ENCODE measurements at regions not wholly inside any gene's neighbourhood (a gene's known extent, or its start where the extent isn't known, plus 50 kb on each side); places are given as distances from the start of the nearest gene placed in this dataset.

DNA sequence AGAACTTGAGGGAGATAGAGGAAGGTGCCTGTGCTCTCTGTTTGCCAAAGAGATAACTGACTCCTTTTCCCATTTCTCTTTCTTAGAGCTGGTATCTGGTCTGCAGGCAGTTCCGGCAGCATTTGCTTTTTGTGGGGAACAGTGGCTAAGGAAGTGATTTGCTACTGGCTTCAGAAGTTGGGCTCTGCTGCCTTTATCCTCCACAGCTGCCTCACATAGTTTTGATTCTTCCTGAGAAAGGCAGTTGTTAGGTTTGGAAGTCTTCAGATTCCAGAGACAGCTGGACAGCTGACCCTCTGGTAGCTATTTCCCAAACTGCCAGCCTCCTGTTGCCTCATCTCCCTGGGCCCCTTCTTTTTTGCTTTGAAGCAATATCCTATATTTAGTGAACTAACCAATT lies 62.6 kb upstream of the MACF1 start:
- no peaks in the 10 kb centered on the region for H3K36me3 ChIP-seq
- ATAC-seq (peak in 2 of 4 donors; percentile 47 to 61), DNase-seq (no peak)
- H3K27me3 ChIP-seq: no peaks in the 10 kb centered on the region
- H3K27ac ChIP-seq: peak overlapping the region in 2 of 12 donors; percentile 32 to 59
- H3K4me3 ChIP-seq: no peak overlapping the region
- H3K4me1 ChIP-seq: peaks cover 0 to 39% (median 23%) of the 10 kb centered on the region in 12 donors
- 38 to 68% (median 55%) methylated on average over 1 of the region's 1 CpG for WGBS, 4 donors
- intact Hi-C loops (cut with DNase I): loop anchor here in 2 of 10 donors (5.0 kb wide), 2 partner anchors 35 to 40 kb away; no protein-coding TSS in a partner anchor
- H3K9me3 ChIP-seq: no peaks in the 10 kb centered on the region
- no peak for TF ChIP-seq CTCF (IDR thresholded peaks at IDR 0.05)
- TF ChIP-seq POLR2A (IDR thresholded peaks at IDR 0.05): no peak

DNA sequence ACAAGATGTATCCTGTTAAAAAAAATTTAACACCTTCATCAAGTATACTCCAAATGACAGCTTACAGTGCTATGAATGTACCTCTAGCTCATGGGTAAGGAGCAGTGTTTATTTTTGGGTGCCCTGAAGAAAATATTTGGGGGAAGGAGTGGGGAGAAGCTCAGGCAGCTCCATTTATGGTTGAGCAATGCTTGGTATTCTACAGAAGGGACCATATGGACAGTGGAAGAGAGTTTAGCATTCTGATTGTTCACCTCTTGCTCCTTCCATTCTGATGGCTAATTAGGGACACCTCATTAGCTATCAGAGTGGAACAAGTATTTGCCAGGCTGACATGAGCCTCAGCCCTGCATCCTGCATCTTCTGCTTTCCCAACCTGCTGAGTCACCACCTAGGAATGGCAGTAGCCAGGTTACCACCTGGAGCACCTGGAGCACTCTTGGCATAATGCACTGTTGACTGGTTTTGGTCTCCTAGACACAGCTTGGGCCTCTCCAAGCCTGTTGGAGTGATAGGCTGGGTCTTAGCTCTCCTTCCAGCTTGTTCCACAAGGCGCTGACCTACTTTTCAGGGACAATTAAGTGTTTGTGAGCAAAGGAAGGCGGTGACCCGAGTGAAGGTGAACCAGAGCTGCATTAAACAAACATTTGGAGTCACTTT lies 62.0 kb upstream of the MACF1 start:
- TF ChIP-seq POLR2A (IDR thresholded peaks at IDR 0.05) (no peak), CTCF (IDR thresholded peaks at IDR 0.05) (no peak)
- H3K27me3 ChIP-seq: no peaks in the 10 kb centered on the region
- H3K27ac ChIP-seq: peak overlapping the region in 4 of 12 donors; percentile 3 to 59 (median 30)
- H3K9me3 ChIP-seq: no peaks in the 10 kb centered on the region
- no peaks in the 10 kb centered on the region for H3K36me3 ChIP-seq
- WGBS, 4 donors: 74 to 80% (median 79%) methylated on average over 3 of the region's 3 CpGs
- peak in 3 of 4 donors; percentile 45 to 64 (median 54) for ATAC-seq
- no peak for DNase-seq
- no peak overlapping the region for H3K4me3 ChIP-seq
- H3K4me1 ChIP-seq: peaks cover 0 to 42% (median 23%) of the 10 kb centered on the region in 12 donors
- intact Hi-C loops (cut with DNase I): loop anchor here in 2 of 10 donors (5.0 kb wide), 2 partner anchors 35 to 40 kb away; no protein-coding TSS in a partner anchor

DNA sequence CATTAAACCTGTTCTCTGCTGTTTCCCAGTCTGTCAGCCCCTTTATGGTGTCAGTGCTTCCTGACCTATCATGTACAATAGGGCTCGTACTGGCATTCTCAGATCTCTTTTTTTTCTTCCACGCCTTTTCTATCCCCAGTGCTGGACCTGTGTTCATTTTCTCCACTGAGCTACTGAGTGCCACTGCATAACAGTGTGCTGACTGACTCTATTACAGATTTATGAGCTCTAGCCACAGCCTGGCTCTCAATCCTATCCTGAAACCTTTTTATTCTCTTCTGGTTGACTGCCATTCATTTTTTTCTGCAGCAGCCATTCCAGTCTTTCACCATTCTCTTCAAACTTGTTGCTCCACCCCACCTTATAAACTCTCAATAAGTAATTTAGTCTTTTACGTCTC lies 59.6 kb upstream of the MACF1 start:
- H3K4me1 ChIP-seq: peaks cover 0 to 54% (median 29%) of the 10 kb centered on the region in 12 donors
- ATAC-seq (no peak), DNase-seq (no peak)
- 94 to 100% (median 97%) methylated on average over 3 of the region's 3 CpGs for WGBS, 4 donors
- no peaks in the 10 kb centered on the region for H3K9me3 ChIP-seq
- no peak overlapping the region for H3K4me3 ChIP-seq
- no peaks in the 10 kb centered on the region for H3K27me3 ChIP-seq
- intact Hi-C loops (cut with DNase I): loop anchor here in 2 of 10 donors (5.0 kb wide), 2 partner anchors 32 to 37 kb away; no protein-coding TSS in a partner anchor
- TF ChIP-seq POLR2A (IDR thresholded peaks at IDR 0.05) (no peak), CTCF (IDR thresholded peaks at IDR 0.05) (no peak)
- H3K27ac ChIP-seq: no peak overlapping the region
- H3K36me3 ChIP-seq: no peaks in the 10 kb centered on the region

GRCh38 chr1:39145331-39145965 lies 59.0 kb upstream of the MACF1 start:
- Histone ChIP-seq H3K27ac (no peak overlapping the region), H3K27me3 (no peaks in the 10 kb centered on the region)
- WGBS, 4 donors: 94 to 100% (median 97%) methylated on average over 2 of the region's 2 CpGs

More at GRCh38 chr1:39145331-39145965, 59.0 kb upstream of the MACF1 start:
- ATAC-seq (no peak), DNase-seq (no peak)
- Histone ChIP-seq H3K36me3 (no peaks in the 10 kb centered on the region), H3K4me1 (peaks cover 0 to 55% (median 30%) of the 10 kb centered on the region in 12 donors), H3K4me3 (no peak overlapping the region), H3K9me3 (no peaks in the 10 kb centered on the region)
- no peak for TF ChIP-seq POLR2A (IDR thresholded peaks at IDR 0.05)
- TF ChIP-seq CTCF (IDR thresholded peaks at IDR 0.05): no peak
- intact Hi-C loops (cut with DNase I): no loop called here
